Endothelial cell of umbilical vein (primary cell): ENCODE measurements at regions not wholly inside any gene's neighbourhood (a gene's known extent, or its start where the extent isn't known, plus 50 kb on each side); places are given as distances from the start of the nearest gene placed in this dataset.

Experiments
- BruUV-seq: library from RNA; stranded (reverse); fragments of 400-500 nt; replicated peaks from 2 replicates; lab custom pipeline; 2021; lab: Mats Ljungman, UMichigan
- CTCF ChIA-PET: fragments of 300-600, 350-600 bp; sonication (Branson Sonifier 250); formaldehyde crosslinking; loops from one replicate; lab custom pipeline; 2021; ENCODE audit warnings: antibody characterized with exemption, inconsistent platforms; lab: Charles Lee
- POLR2A ChIA-PET: fragments of 300-600, 350-600 bp; sonication (Branson Sonifier 250); formaldehyde crosslinking; loops from one replicate; lab custom pipeline; 2021; ENCODE audit warnings: antibody characterized with exemption, inconsistent platforms; lab: Charles Lee
- DNase-seq: peaks from one replicate; pipeline ENCODE4 v3.0.0-alpha.2; 2011; ENCODE audit warnings: low read depth, low spot score
- FAIRE-seq: peaks from 2 replicates; lab custom pipeline; 2011; peaks lifted over from hg19 to GRCh38; lab: Jason Lieb, UNC
- H2AFZ ChIP-seq: 2 replicates; pipeline ENCODE4 v1.6.0; 2012; ENCODE audit warnings: low read depth, low read length, control low read depth, inconsistent platforms
- H3K27ac ChIP-seq: 2 replicates; pipeline ENCODE4 v1.5.1; 2011; ENCODE audit warnings: low read depth, mild to moderate bottlenecking, control low read depth, low read length, moderate library complexity; ENCODE audit not compliant: insufficient read depth
- H3K27me3 ChIP-seq, 2 experiments: 2 replicates each; pipeline versions ENCODE4 v1.6.0 to v1.6.1; 2011; ENCODE audit warnings: low read length in 2 of 2, mixed read lengths in 1 of 2; ENCODE audit not compliant: control insufficient read depth in 2 of 2, insufficient read depth in 2 of 2
- H3K36me3 ChIP-seq, 2 experiments: 2 replicates in 1 of 2; 3 replicates in 1 of 2; pipeline ENCODE4 v1.5.1; 2011; ENCODE audit warnings: low read length in 2 of 2, mild to moderate bottlenecking in 1 of 2, moderate library complexity in 1 of 2; ENCODE audit not compliant: control insufficient read depth in 2 of 2, insufficient read depth in 2 of 2; ENCODE audit errors: extremely low read depth in 1 of 2
- H3K4me1 ChIP-seq: 3 replicates; pipeline ENCODE4 v1.5.1; 2011; ENCODE audit warnings: mild to moderate bottlenecking, low read length; ENCODE audit not compliant: control insufficient read depth, insufficient read depth; ENCODE audit errors: extremely low read depth
- H3K4me2 ChIP-seq: 2 replicates; pipeline ENCODE4 v1.6.1; 2011; ENCODE audit warnings: low read length, control low read depth, mixed read lengths; ENCODE audit not compliant: insufficient read depth
- H3K4me3 ChIP-seq, 3 experiments: fragments of 200-600 bp in 1 of 3; sonication (generic), shearing (Covaris generic) in 1 of 3; replicated peaks in 1 of 3; 2 replicates each; pipeline ENCODE4 v1.5.1; 2011 to 2016; ENCODE audit warnings: control low read depth in 3 of 3, low read length in 3 of 3, mild to moderate bottlenecking in 2 of 3, inconsistent platforms in 1 of 3, low read depth in 1 of 3, moderate library complexity in 1 of 3; ENCODE audit not compliant: insufficient read depth in 1 of 3
- H3K79me2 ChIP-seq: 2 replicates; pipeline ENCODE4 v1.6.0; 2012; ENCODE audit warnings: low read length, inconsistent platforms; ENCODE audit not compliant: control insufficient read depth, insufficient read depth
- H3K9ac ChIP-seq: replicated peaks from 2 replicates; pipeline ENCODE3; 2011; ENCODE audit warnings: low read length, control low read depth; ENCODE audit not compliant: insufficient read depth; ENCODE audit errors: extremely low read depth
- H3K9me1 ChIP-seq: replicated peaks from 3 replicates; pipeline ENCODE4 v1.6.0; 2011; ENCODE audit warnings: mild to moderate bottlenecking, low read length; ENCODE audit not compliant: control insufficient read depth, insufficient read depth; ENCODE audit errors: extremely low read depth
- H3K9me3 ChIP-seq: replicated peaks from 2 replicates; pipeline ENCODE4 v1.5.1; 2012; ENCODE audit warnings: low read length, inconsistent platforms; ENCODE audit not compliant: control insufficient read depth, insufficient read depth
- H4K20me1 ChIP-seq: replicated peaks from 2 replicates; pipeline ENCODE3; 2011; ENCODE audit warnings: mild to moderate bottlenecking, low read length; ENCODE audit not compliant: control insufficient read depth, insufficient read depth; ENCODE audit errors: extremely low read depth
- CTCF ChIP-seq, 2 donors: IDR thresholded peaks; 1 replicate in 1 of 2; 2 replicates in 1 of 2; pipeline ENCODE4 v1.5.1; 2011; ENCODE audit warnings: low read length in 2 of 2, mild to moderate bottlenecking in 2 of 2, moderate library complexity in 2 of 2, control low read depth in 1 of 2, inconsistent platforms in 1 of 2, low read depth in 1 of 2; ENCODE audit not compliant: insufficient read depth in 1 of 2; ENCODE audit errors: extremely low read depth in 1 of 2
- EZH2 ChIP-seq: IDR thresholded peaks from 2 replicates; pipeline ENCODE4 v1.6.1; 2012; ENCODE audit warnings: borderline replicate concordance, low read depth, mild to moderate bottlenecking, moderate library complexity, low read length, inconsistent platforms; ENCODE audit not compliant: severe bottlenecking
- FOS ChIP-seq: IDR thresholded peaks from 2 replicates; pipeline ENCODE4 v1.6.1; 2011; ENCODE audit warnings: mild to moderate bottlenecking, low read length, moderate library complexity, borderline replicate concordance; ENCODE audit not compliant: insufficient read depth
- GATA2 ChIP-seq: IDR thresholded peaks from 2 replicates; pipeline ENCODE4 v1.7.0; 2011; ENCODE audit warnings: low read depth, mild to moderate bottlenecking, moderate library complexity, mixed read lengths, low read length; ENCODE audit not compliant: insufficient read length, insufficient read depth
- JUN ChIP-seq: IDR thresholded peaks from 2 replicates; pipeline ENCODE4 v1.6.1; 2011; ENCODE audit warnings: borderline replicate concordance, low read depth; ENCODE audit not compliant: insufficient read length, insufficient read depth
- MAX ChIP-seq: IDR thresholded peaks from 2 replicates; pipeline ENCODE4 v1.6.1; 2011; ENCODE audit not compliant: insufficient read depth, insufficient read length
- MYC ChIP-seq: IDR thresholded peaks from one replicate; pipeline ENCODE4 v1.6.1; 2011; ENCODE audit warnings: mild to moderate bottlenecking, low read depth, low read length
- POLR2A ChIP-seq: IDR thresholded peaks from 2 replicates; pipeline ENCODE4 v1.6.1; 2012; ENCODE audit warnings: low read depth, mild to moderate bottlenecking, control low read depth, low read length
- POLR2AphosphoS5 ChIP-seq: IDR thresholded peaks from 2 replicates; pipeline ENCODE4 v1.6.1; 2012; ENCODE audit warnings: low read depth, mild to moderate bottlenecking, control low read depth, low read length, moderate library complexity; ENCODE audit not compliant: insufficient read depth
- dilution Hi-C: fragments of 300-500 bp; cut with MboI; formaldehyde crosslinking; loops from one replicate; pipeline ENCODE4 v1.15.0; 2019; ENCODE audit warnings: low sequenced_read_pairs; ENCODE audit not compliant: extremely low pct_ligation_motif_present
- intact Hi-C: fragments of 100-400 bp; cut with micrococcal nuclease; formaldehyde crosslinking; loops from one replicate; pipeline ENCODE4 v1.10.0; 2022

GRCh38 chr3:44099566-44100297 is 142.0 kb upstream of the TOPAZ1 start:
- H4K20me1 ChIP-seq = no peaks in the 10 kb centered on the region
- H3K79me2 ChIP-seq = no peaks in the 10 kb centered on the region
- no peaks in the 10 kb centered on the region for H3K4me1 ChIP-seq
- TF ChIP-seq JUN (no peak), MYC (no peak), MAX (no peak), EZH2 (no peak), POLR2AphosphoS5 (no peak), CTCF (IDR thresholded peaks at IDR 0.05; ENCODE audit: extremely low read depth in 1 of 2, insufficient read depth in 1 of 2, low read depth in 1 of 2, low read length in 2 of 2) (no peak), FOS (no peak), GATA2 (no peak), POLR2A (no peak)
- intact Hi-C loops (no loop called here), dilution Hi-C loops (no loop called here)
- no peak overlapping the region for H3K9ac ChIP-seq
- DNase-seq (no peak), FAIRE-seq (no peak)
- no peaks in the 10 kb centered on the region for H3K36me3 ChIP-seq
- H2AFZ ChIP-seq = no peak overlapping the region
- CTCF ChIA-PET = interaction anchor here (1.2 kb wide), 1 partner anchor 15 kb away, joined by 4 read pairs; no protein-coding TSS in a partner anchor
- no peaks in the 10 kb centered on the region for H3K9me3 ChIP-seq
- H3K4me3 ChIP-seq = no peak overlapping the region
- POLR2A ChIA-PET = no interaction called here
- no peak overlapping the region for H3K27ac ChIP-seq
- no TSS peak for BruUV-seq
- H3K27me3 ChIP-seq = peaks cover 2 to 4% of the 10 kb centered on the region in 2 experiments
- no peaks in the 10 kb centered on the region for H3K9me1 ChIP-seq
- H3K4me2 ChIP-seq = no peak overlapping the region
